GM19463 (cell line): ENCODE measurements at regions not wholly inside any gene's neighbourhood (a gene's known extent, or its start where the extent isn't known, plus 50 kb on each side); places are given as distances from the start of the nearest gene placed in this dataset.

Experiments
- ATAC-seq: cut with Tn5 transposase; IDR thresholded peaks from one replicate; pipeline ENCODE4 v1.9.1; 2021; ENCODE audit warnings: mild to moderate bottlenecking, moderate library complexity; ENCODE audit not compliant: unreplicated experiment

- ATAC-seq: no peak
These were observed 431.7 kb upstream of the KLF6 start for GRCh38 chr10:4216726-4217125.

DNA sequence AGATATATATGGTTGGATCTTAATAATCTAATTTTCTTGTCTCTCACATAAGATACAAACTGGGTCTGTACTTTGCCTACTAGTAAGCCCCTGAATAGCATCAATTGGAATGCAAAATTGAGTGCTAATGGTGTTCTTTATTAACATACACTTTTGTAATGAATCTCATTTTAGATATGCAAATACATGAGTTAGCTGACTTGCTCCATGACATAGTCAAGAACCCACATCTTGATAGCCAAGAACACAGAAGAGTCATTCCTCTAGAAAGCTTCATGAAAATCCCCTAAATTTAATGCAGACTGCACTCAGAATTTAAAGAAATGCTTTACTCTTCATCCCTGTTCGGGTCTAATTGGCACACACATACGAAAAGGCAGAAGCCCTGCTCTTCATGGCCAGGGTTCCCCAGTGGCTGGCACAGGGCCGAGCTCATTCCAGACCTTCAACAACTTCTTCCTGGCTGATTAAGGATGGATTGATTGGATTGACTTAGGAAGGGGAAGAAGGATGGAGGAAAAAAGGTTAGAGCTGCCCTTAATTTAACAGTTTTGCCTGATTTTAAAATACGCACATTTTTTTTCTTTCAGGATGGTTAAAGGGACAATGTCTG, 431.1 kb upstream of the KLF6 start:
- no peak for ATAC-seq

DNA sequence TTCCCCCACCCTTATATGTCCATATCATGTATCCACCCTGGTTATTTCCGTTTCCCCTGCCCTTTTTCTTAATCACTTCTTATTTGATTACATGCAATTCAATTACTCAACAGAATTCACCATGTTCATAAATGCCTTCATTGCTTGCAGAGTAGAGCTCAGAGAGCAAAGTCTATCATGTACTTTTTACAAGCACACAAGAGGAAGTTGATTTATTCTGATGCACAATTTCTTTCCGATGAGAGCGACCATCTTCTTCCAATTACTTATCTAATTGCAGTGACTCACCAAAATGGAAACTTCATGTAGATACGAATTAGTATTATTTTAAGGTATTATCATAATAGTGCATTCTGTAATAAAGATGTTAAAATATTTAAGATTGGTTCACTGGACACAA, 430.5 kb upstream of the KLF6 start:
- no peak for ATAC-seq

- no peak for ATAC-seq
These were observed 429.9 kb upstream of the KLF6 start for GRCh38 chr10:4214908-4215307.

DNA sequence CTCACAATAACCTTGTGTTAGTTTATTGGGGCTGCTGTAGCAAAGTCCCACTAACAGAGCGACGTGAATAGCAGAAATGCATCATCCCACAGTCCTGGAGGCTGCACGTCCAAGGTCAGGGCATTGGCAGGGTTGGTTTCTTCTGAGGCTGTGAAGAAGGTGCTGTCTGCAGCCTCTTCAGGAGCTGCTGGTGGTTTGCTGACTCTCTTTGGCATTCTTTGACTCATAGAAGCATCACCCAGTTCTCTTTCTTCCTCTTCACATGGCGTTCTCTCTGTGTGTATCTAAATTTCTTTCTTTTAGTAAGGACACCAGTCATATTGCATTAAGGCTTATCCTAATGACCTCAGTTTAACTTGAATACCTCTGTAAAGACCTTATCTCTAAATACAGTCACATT, 428.4 kb upstream of the KLF6 start:
- ATAC-seq: no peak

DNA sequence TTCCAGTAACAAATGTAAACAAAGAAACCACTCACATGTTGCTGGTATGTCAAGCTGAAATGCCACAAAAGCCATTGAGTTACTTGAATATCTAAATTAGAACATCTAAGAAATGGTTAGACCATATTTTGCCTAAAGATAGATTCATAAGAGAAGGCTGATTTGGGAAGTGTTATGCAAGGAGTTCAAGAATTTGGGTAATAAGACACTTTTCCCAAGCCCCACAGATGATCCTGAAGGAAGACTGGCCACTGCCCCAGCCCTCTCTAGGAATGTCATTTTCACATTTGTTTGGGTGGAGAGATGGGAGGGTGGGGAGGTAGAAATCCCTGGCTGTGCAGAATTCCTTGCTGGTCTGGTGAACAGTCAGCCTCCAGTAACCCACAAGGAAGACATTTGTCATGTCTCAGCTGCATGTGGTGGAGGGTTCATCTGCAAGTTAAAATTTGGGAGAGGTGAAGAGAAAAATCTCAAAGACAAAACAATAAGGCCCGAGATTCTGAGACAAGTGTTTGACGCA, 427.2 kb upstream of the KLF6 start:
- ATAC-seq: no peak

GRCh38 chr10:4208499-4208898, 423.5 kb upstream of the KLF6 start:
- ATAC-seq: no peak

DNA sequence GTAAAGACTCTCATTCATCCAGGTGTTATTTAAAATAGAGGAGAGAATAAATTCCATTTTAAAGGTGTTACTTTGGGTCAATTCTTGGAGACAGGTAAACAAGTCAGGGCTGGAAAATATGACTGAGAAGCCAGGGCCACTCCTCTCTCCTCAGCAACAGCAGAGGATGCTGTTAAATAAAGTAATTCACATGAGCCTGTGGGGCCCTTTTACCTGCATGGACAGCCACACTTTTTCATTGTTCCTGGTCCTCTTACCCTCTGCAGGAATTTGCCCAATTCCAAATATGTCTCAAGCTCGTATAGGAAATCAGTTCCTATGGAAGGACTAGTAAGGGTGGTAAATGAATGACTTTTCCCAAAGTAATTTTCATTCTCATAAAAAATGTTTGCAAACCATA, 420.1 kb upstream of the KLF6 start:
- no peak for ATAC-seq

DNA sequence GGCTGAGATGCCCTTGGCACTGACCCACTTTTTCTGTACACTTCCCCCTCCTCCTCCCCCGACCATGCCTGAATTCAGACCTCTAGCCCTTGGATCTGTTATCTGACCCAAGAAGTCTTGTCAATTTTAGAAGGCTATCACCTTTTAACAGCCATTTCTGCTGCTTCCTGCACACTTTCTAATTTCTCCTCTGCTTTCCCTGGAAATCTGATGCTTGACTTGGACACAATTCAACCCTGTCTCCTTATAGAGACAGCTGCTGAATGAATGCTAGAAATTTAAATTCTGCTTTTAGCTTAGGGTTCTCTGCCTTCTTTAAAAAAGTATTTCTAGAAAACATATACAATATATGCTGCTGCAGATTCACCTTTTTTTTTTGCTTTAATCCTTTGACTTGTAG, 417.9 kb upstream of the KLF6 start:
- ATAC-seq: no peak

DNA sequence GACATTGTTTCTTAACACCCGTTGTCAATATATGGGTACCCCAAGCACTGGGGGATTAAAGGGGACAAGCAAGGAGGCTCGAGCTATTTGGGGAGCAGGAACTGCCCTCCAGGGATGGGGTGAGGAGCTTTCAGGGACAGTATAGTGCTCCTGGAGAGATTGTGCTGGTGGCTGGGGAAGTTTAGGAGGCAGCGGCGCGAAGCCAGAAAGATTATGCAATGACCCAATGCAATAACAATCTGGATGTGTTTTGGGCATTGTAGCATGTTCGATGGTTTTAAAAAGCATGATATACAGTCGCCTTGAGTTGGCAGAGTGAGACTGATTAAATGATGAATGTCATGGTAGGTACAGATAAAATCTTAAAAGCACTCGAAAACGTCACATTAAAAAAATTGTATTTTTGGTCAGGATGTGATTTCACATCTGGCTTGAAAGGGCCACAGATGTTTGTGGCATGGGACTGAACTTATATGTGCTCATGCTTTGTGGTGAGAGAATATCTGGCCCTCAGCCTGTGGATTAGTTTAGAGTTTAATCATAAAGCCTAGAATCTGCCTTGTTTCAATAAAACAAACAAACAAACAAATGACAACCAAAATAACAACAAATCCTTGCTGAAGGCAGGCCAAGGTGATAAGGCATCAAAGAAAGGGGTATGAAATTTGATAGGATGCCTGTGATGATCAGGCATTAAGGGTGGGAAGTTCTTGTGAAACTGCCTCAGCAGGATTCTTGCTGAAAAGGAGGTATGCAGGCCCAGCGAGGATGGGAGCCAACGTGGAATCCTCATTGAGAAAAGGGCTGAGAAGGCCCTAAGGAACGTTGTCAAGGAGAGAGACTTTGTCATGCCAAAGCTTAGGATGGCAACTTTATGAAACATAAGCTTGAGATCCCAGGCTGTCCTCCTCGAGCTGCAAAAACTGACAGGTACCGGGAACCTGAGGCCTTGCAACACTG, 417.1 kb upstream of the KLF6 start:
- ATAC-seq: no peak

DNA sequence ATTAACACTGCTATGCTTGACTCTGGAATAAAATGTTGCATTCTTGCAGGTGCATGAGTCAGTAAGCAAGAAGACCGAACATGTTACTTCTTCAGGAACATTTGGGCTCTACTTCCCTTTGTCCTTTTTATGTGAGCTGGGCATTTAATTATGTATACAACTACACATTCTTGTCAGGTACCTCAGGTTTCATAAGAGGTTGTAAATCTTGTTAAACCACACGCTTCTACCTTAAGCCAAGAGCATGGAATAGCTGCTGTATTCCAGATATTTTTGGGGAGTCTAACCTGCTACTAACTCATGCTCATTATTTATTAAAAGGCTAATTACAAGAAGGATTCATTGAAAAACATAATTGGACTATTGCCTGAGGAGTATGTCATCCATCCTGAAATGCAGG, 414.2 kb upstream of the KLF6 start:
- ATAC-seq: no peak

DNA sequence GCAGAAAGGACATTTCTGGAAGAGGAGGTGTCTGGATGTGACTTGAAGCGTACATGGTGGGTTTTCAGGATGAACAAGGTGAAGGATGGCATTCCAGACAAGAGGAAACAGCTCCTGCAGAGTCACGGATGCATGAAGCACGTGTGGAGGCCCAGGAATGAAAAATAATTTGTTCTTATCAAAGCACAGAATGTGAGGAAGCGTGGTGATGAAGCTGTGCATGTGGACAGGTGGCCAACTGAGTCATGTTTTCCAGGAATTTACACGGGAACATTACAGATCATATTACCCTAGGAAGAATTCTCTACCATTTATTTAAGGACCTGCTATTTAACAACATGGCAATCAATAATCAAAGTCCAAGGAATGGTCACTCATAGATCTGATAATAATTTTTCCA, 413.2 kb upstream of the KLF6 start:
- no peak for ATAC-seq

DNA sequence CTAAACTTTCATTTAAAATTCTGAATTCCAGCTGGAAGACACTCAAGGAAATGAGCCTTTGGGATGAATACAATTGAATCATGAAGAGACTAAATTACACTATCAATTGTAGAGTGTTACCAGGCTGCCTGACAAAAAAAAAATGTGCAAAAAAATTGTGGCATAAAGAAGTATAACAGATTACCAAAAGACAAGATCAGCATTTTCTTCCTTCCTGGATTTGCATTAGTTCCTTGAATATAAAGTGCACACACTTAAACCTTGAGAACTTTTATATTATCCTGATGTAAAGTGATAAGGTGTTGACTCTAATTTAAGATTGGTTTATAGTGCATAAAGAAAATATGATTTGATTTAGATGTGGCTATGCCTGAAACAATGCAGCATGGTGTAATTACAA, 412.7 kb upstream of the KLF6 start:
- ATAC-seq: no peak

- no peak for ATAC-seq
These were observed 411.9 kb upstream of the KLF6 start for GRCh38 chr10:4196771-4197390.

DNA sequence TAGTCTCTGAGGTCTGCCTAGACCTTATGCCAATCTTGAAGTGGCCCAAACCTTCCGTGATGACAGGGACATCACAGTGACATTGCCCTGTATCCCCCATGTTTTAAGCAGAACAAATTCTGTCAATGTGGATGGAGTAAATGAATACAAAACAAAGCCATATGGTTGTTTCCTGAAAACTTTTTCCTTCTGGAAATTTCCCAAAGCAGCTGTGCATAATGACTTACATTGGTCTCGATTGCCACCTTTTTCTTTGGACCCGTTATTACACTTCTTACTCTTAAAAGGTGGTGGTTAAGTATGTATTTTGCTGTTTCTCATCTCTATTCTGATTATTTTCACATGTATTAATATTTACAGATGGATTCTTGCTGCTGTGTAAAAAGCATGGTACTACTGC, 411.2 kb upstream of the KLF6 start:
- no peak for ATAC-seq

DNA sequence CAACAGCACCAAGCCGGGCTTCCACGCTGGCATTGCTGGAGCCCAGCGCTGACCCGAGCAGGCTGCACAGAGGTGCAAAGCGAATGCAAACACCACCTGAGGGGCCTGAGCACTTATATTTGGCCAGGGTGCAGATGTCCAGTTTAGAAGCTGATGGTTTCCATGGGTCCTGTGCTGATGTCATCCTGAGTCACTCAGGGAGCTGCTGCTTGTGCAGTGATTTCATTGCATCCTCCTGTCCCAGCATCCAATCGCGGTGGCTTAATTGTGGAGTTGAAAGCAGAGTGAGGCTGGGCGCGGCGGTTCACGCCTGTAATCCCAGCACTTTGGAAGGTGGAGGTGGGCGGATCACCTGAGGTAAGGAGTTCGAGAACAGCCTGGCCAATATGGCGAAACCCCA, 410.2 kb upstream of the KLF6 start:
- no peak for ATAC-seq

- no peak for ATAC-seq
These were observed 409.2 kb upstream of the KLF6 start for GRCh38 chr10:4194231-4194630.

DNA sequence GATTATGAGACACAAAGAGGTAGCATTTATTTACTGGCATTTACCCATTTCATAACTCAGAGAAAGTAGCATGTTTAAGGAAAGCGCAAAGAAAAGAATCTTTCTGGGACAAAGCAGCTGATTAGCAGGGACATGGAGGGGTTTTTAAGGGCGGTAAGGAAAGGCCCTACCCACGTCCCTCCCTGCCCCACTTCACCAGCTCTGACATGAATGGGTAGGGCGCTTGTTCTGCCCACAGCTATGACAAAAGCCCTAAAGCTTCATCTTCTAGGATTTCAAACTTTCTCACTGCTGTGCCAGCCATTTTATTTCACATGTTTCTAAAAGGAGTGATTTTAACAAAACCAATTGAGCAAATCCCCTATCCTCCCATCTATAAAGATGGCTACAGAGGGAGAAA, 406.9 kb upstream of the KLF6 start:
- no peak for ATAC-seq

DNA sequence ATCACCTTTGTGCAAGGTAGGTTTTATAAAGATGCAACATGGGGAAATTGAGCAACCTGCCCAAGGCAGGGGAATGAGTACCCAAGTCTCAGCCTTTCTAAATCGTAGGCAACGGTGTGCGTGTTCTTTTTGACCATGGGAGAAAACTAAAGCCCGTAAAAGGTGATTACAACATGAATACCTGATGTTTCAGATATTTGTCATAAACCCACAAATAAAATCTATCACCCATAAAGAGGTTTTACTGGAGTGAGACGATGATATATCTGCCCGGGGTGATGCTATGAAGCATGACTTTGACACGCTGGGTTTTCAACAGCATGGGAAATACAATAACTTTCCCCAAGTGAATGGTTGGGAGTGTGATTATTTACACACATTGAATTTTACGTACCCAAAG, 406.3 kb upstream of the KLF6 start:
- no peak for ATAC-seq

DNA sequence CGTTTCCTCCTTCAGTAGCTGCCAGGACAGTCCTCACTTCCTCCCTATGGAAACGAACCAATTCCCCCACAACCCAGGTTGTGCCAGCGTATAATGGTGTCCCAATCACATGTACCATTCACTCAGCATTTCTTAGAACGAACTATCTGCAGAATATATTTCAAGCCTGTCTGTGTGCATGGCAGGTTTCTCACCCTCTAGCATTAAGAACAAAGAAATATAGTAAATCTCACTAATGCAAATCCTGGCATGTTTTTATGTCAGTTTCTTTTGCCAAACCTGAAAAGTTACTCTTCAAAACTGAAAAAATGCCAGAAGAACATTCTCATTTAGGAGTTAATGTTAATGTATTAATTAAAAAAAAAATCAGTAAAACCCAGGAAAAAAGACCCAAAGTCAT, 405.9 kb upstream of the KLF6 start:
- ATAC-seq: no peak

GRCh38 chr10:4189281-4189680, 404.3 kb upstream of the KLF6 start:
- no peak for ATAC-seq

DNA sequence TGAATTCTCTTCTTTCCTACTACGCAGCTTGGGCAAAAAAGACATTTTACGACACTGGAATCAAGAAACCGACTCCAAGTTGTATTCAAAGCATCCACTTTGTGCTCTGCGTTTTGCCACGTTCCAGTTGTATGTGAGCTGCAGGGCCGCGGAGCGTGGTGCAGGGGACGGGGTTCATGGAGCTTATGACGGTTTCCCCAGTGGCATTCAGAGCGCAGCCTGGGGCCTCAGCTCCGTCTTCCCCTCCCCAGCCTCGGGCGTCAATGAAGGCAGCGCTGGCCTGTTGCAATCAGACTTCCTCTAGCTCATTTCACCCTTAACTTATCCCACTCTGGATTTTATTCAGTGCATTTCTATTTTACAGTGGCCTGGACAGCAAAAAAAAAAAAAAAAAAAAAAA, 403.4 kb upstream of the KLF6 start:
- ATAC-seq: no peak
